HEK293T (cell line): ENCODE measurements at regions not wholly inside any gene's neighbourhood (a gene's known extent, or its start where the extent isn't known, plus 50 kb on each side); places are given as distances from the start of the nearest gene placed in this dataset.

ENCODE experiments used
- CTCF ChIA-PET: fragments of 350-600 bp; formaldehyde crosslinking; extraction: SDS; loops from one replicate; lab custom pipeline; 2021; ENCODE audit warnings: antibody characterized with exemption, inconsistent platforms; lab: Yijun Ruan, JAX
- POLR2A ChIA-PET: fragments of 350-600 bp; formaldehyde crosslinking; extraction: SDS; loops from one replicate; lab custom pipeline; 2020; ENCODE audit warnings: antibody characterized with exemption, inconsistent platforms; lab: Yijun Ruan, JAX
- DNase-seq: peaks from one replicate; pipeline ENCODE4 v3.0.0; 2012; ENCODE audit warnings: mixed read lengths; ENCODE audit errors: extremely low spot score
- ARNT ChIP-seq: fragments of 450-650 bp; IDR thresholded peaks from 2 replicates; pipeline ENCODE4 v1.6.1; 2017; ENCODE audit warnings: mild to moderate bottlenecking
- BHLHE40 ChIP-seq: fragments of 450-650 bp; IDR thresholded peaks from 2 replicates; pipeline ENCODE4 v1.6.1; 2016; ENCODE audit warnings: mild to moderate bottlenecking, moderate library complexity, borderline replicate concordance
- CTBP1 ChIP-seq: fragments of 450-650 bp; IDR thresholded peaks from 2 replicates; pipeline ENCODE4 v1.6.1; 2016; ENCODE audit warnings: borderline replicate concordance
- ELF4 ChIP-seq: fragments of 450-650 bp; IDR thresholded peaks from 2 replicates; pipeline ENCODE4 v1.6.1; 2017; ENCODE audit warnings: antibody characterized with exemption
- FOXA1 ChIP-seq: fragments of 450-650 bp; IDR thresholded peaks from 2 replicates; pipeline ENCODE4 v1.6.1; 2016; ENCODE audit warnings: mild to moderate bottlenecking
- FOXK2 ChIP-seq: fragments of 450-650 bp; IDR thresholded peaks from 2 replicates; pipeline ENCODE4 v1.6.1; 2016; ENCODE audit warnings: mild to moderate bottlenecking
- FOXM1 ChIP-seq: fragments of 450-650 bp; IDR thresholded peaks from 2 replicates; pipeline ENCODE4 v1.6.1; 2017; ENCODE audit warnings: mild to moderate bottlenecking, borderline replicate concordance
- HDGF ChIP-seq: fragments of 450-650 bp; IDR thresholded peaks from 2 replicates; pipeline ENCODE4 v1.6.1; 2017; ENCODE audit warnings: antibody characterized with exemption, borderline replicate concordance
- L3MBTL2 ChIP-seq: fragments of 450-650 bp; conservative IDR thresholded peaks from 2 replicates; pipeline ENCODE4 v1.6.1; 2016; ENCODE audit warnings: mild to moderate bottlenecking
- LEF1 ChIP-seq: fragments of 450-650 bp; IDR thresholded peaks from 2 replicates; pipeline ENCODE4 v1.6.1; 2017; ENCODE audit warnings: mild to moderate bottlenecking, borderline replicate concordance
- NFRKB ChIP-seq: fragments of 450-650 bp; IDR thresholded peaks from 2 replicates; pipeline ENCODE4 v1.6.1; 2016; ENCODE audit warnings: mild to moderate bottlenecking, moderate library complexity
- PKNOX1 ChIP-seq: fragments of 450-650 bp; IDR thresholded peaks from 2 replicates; pipeline ENCODE4 v1.6.1; 2016
- SP1 ChIP-seq: fragments of 450-650 bp; IDR thresholded peaks from 2 replicates; pipeline ENCODE4 v1.6.1; 2017
- SUZ12 ChIP-seq: fragments of 450-650 bp; IDR thresholded peaks from 2 replicates; pipeline ENCODE4 v1.6.1; 2016; ENCODE audit warnings: mild to moderate bottlenecking
- TARDBP ChIP-seq: fragments of 450-650 bp; IDR thresholded peaks from 2 replicates; pipeline ENCODE4 v1.6.1; 2016
- ZNF384 ChIP-seq: fragments of 450-650 bp; IDR thresholded peaks from 2 replicates; pipeline ENCODE4 v1.6.1; 2016

GRCh38 chr9:108534741-108535140 lies 321.0 kb downstream of the ACTL7B start:
- TF ChIP-seq FOXK2 (no peak), SUZ12 (no peak), CTBP1 (no peak), ELF4 (no peak), ZNF384 (no peak), LEF1 (no peak), HDGF (no peak), TARDBP (no peak), SP1 (no peak), BHLHE40 (no peak), FOXM1 (no peak), PKNOX1 (no peak), ARNT (no peak), L3MBTL2 (no peak), FOXA1 (no peak), NFRKB (no peak)
- DNase-seq: no peak
- ChIA-PET POLR2A (no interaction called here), CTCF (interaction anchor here (0.9 to 1.0 kb wide), 4 partner anchors 9 to 17 kb away, joined by 3 to 4 read pairs (median 3); no protein-coding TSS in a partner anchor)

- no peak for DNase-seq
- POLR2A ChIA-PET: no interaction called here
- CTCF ChIA-PET: no interaction called here
Measured at GRCh38 chr9:108530141-108530540, 325.6 kb downstream of the ACTL7B start.

GRCh38 chr9:108528231-108528630 lies 327.6 kb downstream of the ACTL7B start:
- POLR2A ChIA-PET: no interaction called here
- CTCF ChIA-PET: no interaction called here
- DNase-seq: no peak
- TF ChIP-seq ZNF384 (no peak), FOXK2 (no peak), HDGF (no peak)

More at GRCh38 chr9:108530141-108530540, 325.6 kb downstream of the ACTL7B start:
- TF ChIP-seq FOXA1 (no peak), SP1 (no peak), L3MBTL2 (no peak), ARNT (no peak), SUZ12 (no peak), FOXK2 (no peak), TARDBP (no peak), NFRKB (no peak), ELF4 (no peak), FOXM1 (no peak), LEF1 (no peak), HDGF (no peak), PKNOX1 (no peak), ZNF384 (no peak), BHLHE40 (no peak), CTBP1 (no peak)

GRCh38 chr9:108526518-108526917 lies 329.3 kb downstream of the ACTL7B start:
- TF ChIP-seq HDGF: no peak
- no peak for TF ChIP-seq TARDBP
- TF ChIP-seq SP1: no peak
- no peak for TF ChIP-seq ARNT
- no peak for TF ChIP-seq PKNOX1
- TF ChIP-seq ELF4: no peak
- TF ChIP-seq FOXK2: no peak
- no peak for TF ChIP-seq FOXA1
- TF ChIP-seq L3MBTL2: no peak
- no peak for TF ChIP-seq ZNF384
- POLR2A ChIA-PET: no interaction called here
- CTCF ChIA-PET: interaction anchor here (1.1 kb wide), 1 partner anchor 8 kb away, joined by 3 read pairs; no protein-coding TSS in a partner anchor
- no peak for DNase-seq

- CTCF ChIA-PET: no interaction called here
- TF ChIP-seq SP1 (no peak), FOXK2 (no peak), NFRKB (no peak), LEF1 (no peak), BHLHE40 (no peak), ZNF384 (no peak), FOXA1 (no peak), TARDBP (no peak), CTBP1 (no peak), PKNOX1 (no peak), FOXM1 (no peak), L3MBTL2 (no peak), HDGF (no peak), ARNT (no peak), ELF4 (no peak)
- no peak for DNase-seq
- POLR2A ChIA-PET: no interaction called here
Measured at GRCh38 chr9:108525186-108525585, 330.6 kb downstream of the ACTL7B start.

GRCh38 chr9:108521063-108521590 lies 334.7 kb downstream of the ACTL7B start:
- POLR2A ChIA-PET: no interaction called here
- CTCF ChIA-PET: interaction anchor here (1.0 kb wide), 1 partner anchor 14 kb away, joined by 3 read pairs; no protein-coding TSS in a partner anchor
- no peak for DNase-seq
- TF ChIP-seq SP1: no peak
